GM12878 (cell line): ENCODE measurements at regions not wholly inside any gene's neighbourhood (a gene's known extent, or its start where the extent isn't known, plus 50 kb on each side); places are given as distances from the start of the nearest gene placed in this dataset.

Experiments used
- ATAC-seq: fragments of 200-7000 bp; cut with Tn5 transposase; 3 replicates; pipeline ENCODE4 v1.9.1; 2020; ENCODE audit warnings: mild to moderate bottlenecking, moderate library complexity
- BruUV-seq: library from RNA; stranded (reverse); fragments of 400-500 nt; replicated peaks from 2 replicates; lab custom pipeline; 2021; lab: Mats Ljungman, UMichigan
- CTCF ChIA-PET: fragments of 300-600 bp; sonication (Branson Sonifier 250); formaldehyde crosslinking; extraction: SDS; loops from one replicate; lab custom pipeline; 2021; ENCODE audit warnings: inconsistent platforms; lab: Yijun Ruan, JAX
- POLR2A ChIA-PET: fragments of 350-600 bp; formaldehyde crosslinking; extraction: SDS; loops from one replicate; lab custom pipeline; 2021; ENCODE audit warnings: inconsistent platforms; lab: Charles Lee
- RAD21 ChIA-PET: fragments of 300-600 bp; sonication (Branson Sonifier 250); formaldehyde crosslinking; loops from one replicate; lab custom pipeline; 2023; ENCODE audit warnings: antibody characterized with exemption; ENCODE audit not compliant: unreplicated experiment; lab: Charles Lee
- SMC1A ChIA-PET: fragments of 300-600 bp; sonication (Branson Sonifier 250); formaldehyde crosslinking; loops from one replicate; lab custom pipeline; 2023; ENCODE audit not compliant: unreplicated experiment, uncharacterized antibody; lab: Charles Lee
- DNase-seq: peaks from one replicate; pipeline ENCODE4 v3.0.0-alpha.2; 2011; ENCODE audit warnings: low read depth, low spot score
- FAIRE-seq: peaks from 3 replicates; lab custom pipeline; 2011; peaks lifted over from hg19 to GRCh38; lab: Jason Lieb, UNC
- H2AFZ ChIP-seq: 2 replicates; pipeline ENCODE4 v1.6.0; 2011; ENCODE audit warnings: low read depth, low read length, control low read depth; ENCODE audit not compliant: control insufficient read depth
- H3K27ac ChIP-seq: 2 replicates; pipeline ENCODE4 v1.5.1; 2011; ENCODE audit warnings: control low read depth; ENCODE audit not compliant: control insufficient read depth, insufficient read depth
- H3K27me3 ChIP-seq, 2 experiments: replicated peaks in 1 of 2; 2 replicates each; pipeline versions ENCODE4 v1.6.0 to v1.6.1; 2011; ENCODE audit warnings: low read length in 1 of 2; ENCODE audit not compliant: control insufficient read depth in 2 of 2, insufficient read depth in 2 of 2
- H3K36me3 ChIP-seq, 2 experiments: 2 replicates each; pipeline ENCODE4 v1.5.1; 2011; ENCODE audit warnings: low read length in 1 of 2; ENCODE audit not compliant: control insufficient read depth in 2 of 2, insufficient read depth in 2 of 2
- H3K4me1 ChIP-seq: 2 replicates; pipeline ENCODE4 v1.6.1; 2011; ENCODE audit warnings: mild to moderate bottlenecking, low read length, moderate library complexity, mixed read lengths; ENCODE audit not compliant: control insufficient read depth, insufficient read depth
- H3K4me2 ChIP-seq: 2 replicates; pipeline ENCODE4 v1.6.0; 2011; ENCODE audit warnings: control low read depth; ENCODE audit not compliant: control insufficient read depth, insufficient read depth
- H3K4me3 ChIP-seq: fragments of 200-600 bp; sonication (generic); 2 replicates; pipeline ENCODE4 v1.5.1; 2016
- H3K79me2 ChIP-seq: 2 replicates; pipeline ENCODE4 v1.6.0; 2011; ENCODE audit warnings: low read length; ENCODE audit not compliant: control insufficient read depth, insufficient read depth
- H3K9ac ChIP-seq: 2 replicates; pipeline ENCODE4 v1.8.0; 2011; ENCODE audit warnings: low read length, control low read depth, mixed read lengths; ENCODE audit not compliant: control insufficient read depth, insufficient read depth
- H3K9me3 ChIP-seq: replicated peaks from 3 replicates; pipeline ENCODE4 v1.5.1; 2011; ENCODE audit warnings: mild to moderate bottlenecking, low read length; ENCODE audit not compliant: control insufficient read depth, insufficient read depth
- H4K20me1 ChIP-seq: 2 replicates; pipeline ENCODE4 v1.6.0; 2011; ENCODE audit not compliant: control insufficient read depth, insufficient read depth
- CBX3 ChIP-seq: fragments of 200-600 bp; sonication (generic); IDR thresholded peaks from 2 replicates; pipeline ENCODE4 v1.6.1; 2016; ENCODE audit warnings: low read depth, borderline replicate concordance
- CHD1 ChIP-seq: IDR thresholded peaks from 2 replicates; pipeline ENCODE4 v1.6.1; 2012; ENCODE audit warnings: low read depth, low read length, improper control_type of control experiment
- GABPA ChIP-seq: IDR thresholded peaks from 2 replicates; pipeline ENCODE4 v1.6.1; 2014; ENCODE audit warnings: antibody characterized with exemption, low read depth, mild to moderate bottlenecking, inconsistent platforms
- NR2C1 ChIP-seq: fragments of 450-650 bp; IDR thresholded peaks from 2 replicates; pipeline ENCODE4 v1.6.1; 2017; ENCODE audit warnings: antibody characterized with exemption, mild to moderate bottlenecking, moderate library complexity
- POLR2AphosphoS2 ChIP-seq: IDR thresholded peaks from 2 replicates; pipeline ENCODE4 v1.6.1; 2011; ENCODE audit warnings: low read depth, mild to moderate bottlenecking, low read length, improper control_type of control experiment, moderate library complexity
- SIX5 ChIP-seq: IDR thresholded peaks from 2 replicates; pipeline ENCODE4 v1.6.1; 2011; ENCODE audit warnings: mild to moderate bottlenecking, low read depth, low read length, moderate library complexity; ENCODE audit not compliant: severe bottlenecking
- SMC3 ChIP-seq: IDR thresholded peaks from 2 replicates; pipeline ENCODE4 v1.6.1; 2011; ENCODE audit warnings: low read length, improper control_type of control experiment, borderline replicate concordance
- ZNF24 ChIP-seq: fragments of 450-650 bp; IDR thresholded peaks from 2 replicates; pipeline ENCODE4 v1.6.1; 2017; ENCODE audit warnings: antibody characterized with exemption, mild to moderate bottlenecking
- WGBS: methylation state at CpG from one replicate; pipeline ENCODE4 v1.1.6; 2016; ENCODE audit warnings: low lambda C conversion rate; ENCODE audit not compliant: insufficient replicate concordance, insufficient coverage; ENCODE audit errors: missing lambda C conversion rate; 5-methylcytosine and 5-hydroxymethylcytosine counted together
- in situ Hi-C: fragments of 300-500 bp; cut with MboI; formaldehyde crosslinking; loops from 9 replicates; pipeline ENCODE4 v1.14.3; 2018; ENCODE audit warnings: mixed read lengths
- intact Hi-C: fragments of 100-400 bp; cut with micrococcal nuclease; formaldehyde crosslinking; loops from one replicate; pipeline ENCODE4 v1.14.2; 2022; ENCODE audit not compliant: unreplicated experiment
- TF ChIP-seq, protein P1 (sequence below): fragments of 450-650 bp; IDR thresholded peaks from 2 replicates; pipeline ENCODE4 v1.6.1; 2017; ENCODE audit warnings: mild to moderate bottlenecking, moderate library complexity
- TF ChIP-seq, protein P2 (sequence below): fragments of 450-650 bp; IDR thresholded peaks from 2 replicates; pipeline ENCODE4 v1.6.1; 2017; ENCODE audit warnings: low read depth, mild to moderate bottlenecking, moderate library complexity
- TF ChIP-seq, protein P3 (sequence below): fragments of 450-650 bp; IDR thresholded peaks from 2 replicates; pipeline ENCODE4 v1.6.1; 2016; ENCODE audit warnings: mild to moderate bottlenecking, moderate library complexity, borderline replicate concordance
- TF ChIP-seq, protein P4 (sequence below): IDR thresholded peaks from 2 replicates; pipeline ENCODE4 v1.6.1; 2012; ENCODE audit warnings: low read depth, low read length, improper control_type of control experiment

DNA sequence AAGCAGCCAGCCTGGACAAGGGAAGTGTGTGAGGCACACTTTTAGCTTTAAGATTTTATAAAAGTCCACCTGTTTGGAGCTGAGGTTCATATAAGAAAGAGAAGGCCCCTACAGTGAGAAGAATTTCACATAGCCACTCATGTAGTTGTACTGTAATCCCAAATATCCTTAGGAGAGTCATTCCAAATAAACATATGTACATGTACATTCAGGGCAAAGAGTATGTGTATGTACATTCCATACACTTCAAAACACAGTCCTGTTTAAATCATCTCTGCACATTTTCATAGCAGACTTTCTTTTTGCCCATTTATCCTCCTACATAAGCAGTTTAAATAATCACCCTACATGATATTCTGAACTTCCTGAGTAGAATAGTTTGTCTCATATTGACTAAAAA lies 87.6 kb downstream of the GPR65 start (continued):
- TF ChIP-seq SMC3 = no peak
- TF ChIP-seq NR2C1 = no peak
- TF ChIP-seq, protein P1, sequence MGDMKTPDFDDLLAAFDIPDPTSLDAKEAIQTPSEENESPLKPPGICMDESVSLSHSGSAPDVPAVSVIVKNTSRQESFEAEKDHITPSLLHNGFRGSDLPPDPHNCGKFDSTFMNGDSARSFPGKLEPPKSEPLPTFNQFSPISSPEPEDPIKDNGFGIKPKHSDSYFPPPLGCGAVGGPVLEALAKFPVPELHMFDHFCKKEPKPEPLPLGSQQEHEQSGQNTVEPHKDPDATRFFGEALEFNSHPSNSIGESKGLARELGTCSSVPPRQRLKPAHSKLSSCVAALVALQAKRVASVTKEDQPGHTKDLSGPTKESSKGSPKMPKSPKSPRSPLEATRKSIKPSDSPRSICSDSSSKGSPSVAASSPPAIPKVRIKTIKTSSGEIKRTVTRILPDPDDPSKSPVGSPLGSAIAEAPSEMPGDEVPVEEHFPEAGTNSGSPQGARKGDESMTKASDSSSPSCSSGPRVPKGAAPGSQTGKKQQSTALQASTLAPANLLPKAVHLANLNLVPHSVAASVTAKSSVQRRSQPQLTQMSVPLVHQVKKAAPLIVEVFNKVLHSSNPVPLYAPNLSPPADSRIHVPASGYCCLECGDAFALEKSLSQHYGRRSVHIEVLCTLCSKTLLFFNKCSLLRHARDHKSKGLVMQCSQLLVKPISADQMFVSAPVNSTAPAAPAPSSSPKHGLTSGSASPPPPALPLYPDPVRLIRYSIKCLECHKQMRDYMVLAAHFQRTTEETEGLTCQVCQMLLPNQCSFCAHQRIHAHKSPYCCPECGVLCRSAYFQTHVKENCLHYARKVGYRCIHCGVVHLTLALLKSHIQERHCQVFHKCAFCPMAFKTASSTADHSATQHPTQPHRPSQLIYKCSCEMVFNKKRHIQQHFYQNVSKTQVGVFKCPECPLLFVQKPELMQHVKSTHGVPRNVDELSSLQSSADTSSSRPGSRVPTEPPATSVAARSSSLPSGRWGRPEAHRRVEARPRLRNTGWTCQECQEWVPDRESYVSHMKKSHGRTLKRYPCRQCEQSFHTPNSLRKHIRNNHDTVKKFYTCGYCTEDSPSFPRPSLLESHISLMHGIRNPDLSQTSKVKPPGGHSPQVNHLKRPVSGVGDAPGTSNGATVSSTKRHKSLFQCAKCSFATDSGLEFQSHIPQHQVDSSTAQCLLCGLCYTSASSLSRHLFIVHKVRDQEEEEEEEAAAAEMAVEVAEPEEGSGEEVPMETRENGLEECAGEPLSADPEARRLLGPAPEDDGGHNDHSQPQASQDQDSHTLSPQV = no peak

DNA sequence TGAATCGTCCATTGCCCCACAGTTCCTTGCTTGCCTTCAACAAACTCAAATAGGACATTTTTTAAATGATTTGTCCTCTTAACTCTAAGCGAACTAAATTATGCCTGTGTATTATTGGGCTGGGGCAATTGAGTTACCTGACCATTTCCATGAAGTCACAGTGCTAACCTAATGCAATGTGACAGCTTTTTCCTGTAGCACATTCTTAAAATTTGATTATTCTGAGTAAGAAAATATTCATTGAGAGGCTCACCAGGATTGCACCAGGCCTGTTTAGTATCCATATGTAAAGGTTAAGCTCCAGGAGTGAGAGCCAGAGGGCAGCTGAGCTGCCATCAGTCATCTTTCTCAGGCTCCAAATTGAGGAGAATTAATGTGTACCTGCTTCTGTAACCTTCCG lies 90.9 kb downstream of the GPR65 start:
- 28% methylated on average over 3 of the region's 3 CpGs for WGBS
- TF ChIP-seq CBX3 (no peak), POLR2AphosphoS2 (no peak), CHD1 (no peak), GABPA (no peak), ZNF24 (no peak), SMC3 (no peak), SIX5 (no peak)
- TF ChIP-seq, protein P2, sequence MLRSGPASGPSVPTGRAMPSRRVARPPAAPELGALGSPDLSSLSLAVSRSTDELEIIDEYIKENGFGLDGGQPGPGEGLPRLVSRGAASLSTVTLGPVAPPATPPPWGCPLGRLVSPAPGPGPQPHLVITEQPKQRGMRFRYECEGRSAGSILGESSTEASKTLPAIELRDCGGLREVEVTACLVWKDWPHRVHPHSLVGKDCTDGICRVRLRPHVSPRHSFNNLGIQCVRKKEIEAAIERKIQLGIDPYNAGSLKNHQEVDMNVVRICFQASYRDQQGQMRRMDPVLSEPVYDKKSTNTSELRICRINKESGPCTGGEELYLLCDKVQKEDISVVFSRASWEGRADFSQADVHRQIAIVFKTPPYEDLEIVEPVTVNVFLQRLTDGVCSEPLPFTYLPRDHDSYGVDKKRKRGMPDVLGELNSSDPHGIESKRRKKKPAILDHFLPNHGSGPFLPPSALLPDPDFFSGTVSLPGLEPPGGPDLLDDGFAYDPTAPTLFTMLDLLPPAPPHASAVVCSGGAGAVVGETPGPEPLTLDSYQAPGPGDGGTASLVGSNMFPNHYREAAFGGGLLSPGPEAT = no peak
- TF ChIP-seq, protein P3, sequence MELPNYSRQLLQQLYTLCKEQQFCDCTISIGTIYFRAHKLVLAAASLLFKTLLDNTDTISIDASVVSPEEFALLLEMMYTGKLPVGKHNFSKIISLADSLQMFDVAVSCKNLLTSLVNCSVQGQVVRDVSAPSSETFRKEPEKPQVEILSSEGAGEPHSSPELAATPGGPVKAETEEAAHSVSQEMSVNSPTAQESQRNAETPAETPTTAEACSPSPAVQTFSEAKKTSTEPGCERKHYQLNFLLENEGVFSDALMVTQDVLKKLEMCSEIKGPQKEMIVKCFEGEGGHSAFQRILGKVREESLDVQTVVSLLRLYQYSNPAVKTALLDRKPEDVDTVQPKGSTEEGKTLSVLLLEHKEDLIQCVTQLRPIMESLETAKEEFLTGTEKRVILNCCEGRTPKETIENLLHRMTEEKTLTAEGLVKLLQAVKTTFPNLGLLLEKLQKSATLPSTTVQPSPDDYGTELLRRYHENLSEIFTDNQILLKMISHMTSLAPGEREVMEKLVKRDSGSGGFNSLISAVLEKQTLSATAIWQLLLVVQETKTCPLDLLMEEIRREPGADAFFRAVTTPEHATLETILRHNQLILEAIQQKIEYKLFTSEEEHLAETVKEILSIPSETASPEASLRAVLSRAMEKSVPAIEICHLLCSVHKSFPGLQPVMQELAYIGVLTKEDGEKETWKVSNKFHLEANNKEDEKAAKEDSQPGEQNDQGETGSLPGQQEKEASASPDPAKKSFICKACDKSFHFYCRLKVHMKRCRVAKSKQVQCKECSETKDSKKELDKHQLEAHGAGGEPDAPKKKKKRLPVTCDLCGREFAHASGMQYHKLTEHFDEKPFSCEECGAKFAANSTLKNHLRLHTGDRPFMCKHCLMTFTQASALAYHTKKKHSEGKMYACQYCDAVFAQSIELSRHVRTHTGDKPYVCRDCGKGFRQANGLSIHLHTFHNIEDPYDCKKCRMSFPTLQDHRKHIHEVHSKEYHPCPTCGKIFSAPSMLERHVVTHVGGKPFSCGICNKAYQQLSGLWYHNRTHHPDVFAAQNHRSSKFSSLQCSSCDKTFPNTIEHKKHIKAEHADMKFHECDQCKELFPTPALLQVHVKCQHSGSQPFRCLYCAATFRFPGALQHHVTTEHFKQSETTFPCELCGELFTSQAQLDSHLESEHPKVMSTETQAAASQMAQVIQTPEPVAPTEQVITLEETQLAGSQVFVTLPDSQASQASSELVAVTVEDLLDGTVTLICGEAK = no peak
- TF ChIP-seq, protein P4, sequence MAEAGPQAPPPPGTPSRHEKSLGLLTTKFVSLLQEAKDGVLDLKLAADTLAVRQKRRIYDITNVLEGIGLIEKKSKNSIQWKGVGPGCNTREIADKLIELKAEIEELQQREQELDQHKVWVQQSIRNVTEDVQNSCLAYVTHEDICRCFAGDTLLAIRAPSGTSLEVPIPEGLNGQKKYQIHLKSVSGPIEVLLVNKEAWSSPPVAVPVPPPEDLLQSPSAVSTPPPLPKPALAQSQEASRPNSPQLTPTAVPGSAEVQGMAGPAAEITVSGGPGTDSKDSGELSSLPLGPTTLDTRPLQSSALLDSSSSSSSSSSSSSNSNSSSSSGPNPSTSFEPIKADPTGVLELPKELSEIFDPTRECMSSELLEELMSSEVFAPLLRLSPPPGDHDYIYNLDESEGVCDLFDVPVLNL = no peak

More for the DNA sequence above, 90.9 kb downstream of the GPR65 start:
- Histone ChIP-seq H3K9me3 (no peaks in the 10 kb centered on the region), H3K27me3 (no peaks in the 10 kb centered on the region; a peak in 1 of 4 replicates), H3K4me3 (no peak overlapping the region), H2AFZ (no peak overlapping the region), H3K79me2 (no peaks in the 10 kb centered on the region), H3K36me3 (no peaks in the 10 kb centered on the region), H4K20me1 (no peaks in the 10 kb centered on the region), H3K9ac (no peak overlapping the region), H3K27ac (no peak overlapping the region), H3K4me1 (no peaks in the 10 kb centered on the region), H3K4me2 (no peak overlapping the region)
- DNase-seq = no peak
- no peak for ATAC-seq
- ChIA-PET POLR2A (no interaction called here), RAD21 (interaction anchor here (0.6 kb wide), 1 partner anchor 575 kb away, joined by 3 read pairs; no protein-coding TSS in a partner anchor), CTCF (no interaction called here), SMC1A (no interaction called here)
- in situ Hi-C loops (no loop called here), intact Hi-C loops (no loop called here)
- BruUV-seq = no TSS peak
- no peak for FAIRE-seq
